H1 (cell line): ENCODE measurements at regions not wholly inside any gene's neighbourhood (a gene's known extent, or its start where the extent isn't known, plus 50 kb on each side); places are given as distances from the start of the nearest gene placed in this dataset.

Source experiments
- ATF3 ChIP-seq: IDR thresholded peaks from 2 replicates; pipeline ENCODE4 v1.6.1; 2011; ENCODE audit warnings: low read depth, mild to moderate bottlenecking, low read length; ENCODE audit not compliant: insufficient read depth
- CHD1 ChIP-seq: IDR thresholded peaks from 2 replicates; pipeline ENCODE4 v1.6.1; 2012; ENCODE audit warnings: low read depth, low read length, improper control_type of control experiment
- CTCF ChIP-seq, 3 experiments: IDR thresholded peaks; 1 replicate in 2 of 3; 2 replicates in 1 of 3; pipeline versions ENCODE4 v1.5.1 to v1.6.1; 2011; ENCODE audit warnings: low read length in 3 of 3, mild to moderate bottlenecking in 3 of 3, inconsistent platforms in 2 of 3, low read depth in 1 of 3, moderate library complexity in 1 of 3; ENCODE audit not compliant: insufficient read depth in 1 of 3; ENCODE audit errors: control extremely low read depth in 1 of 3
- JUND ChIP-seq: IDR thresholded peaks from 2 replicates; pipeline ENCODE4 v1.6.1; 2011; ENCODE audit warnings: mild to moderate bottlenecking, improper control_type of control experiment, low read length
- SIRT6 ChIP-seq: IDR thresholded peaks from one replicate; pipeline ENCODE4 v1.7.1; 2012; ENCODE audit warnings: low read length, inconsistent platforms
- YY1 ChIP-seq: IDR thresholded peaks from 2 replicates; pipeline ENCODE4 v1.6.1; 2011; ENCODE audit warnings: low read depth, mild to moderate bottlenecking, low read length

- no peak for TF ChIP-seq CTCF (IDR thresholded peaks at IDR 0.05; ENCODE audit: control extremely low read depth in 1 of 3, insufficient read depth in 1 of 3, low read depth in 1 of 3, low read length in 3 of 3)
- TF ChIP-seq JUND, result no peak
- no peak for TF ChIP-seq YY1
- TF ChIP-seq SIRT6, result no peak
- no peak for TF ChIP-seq ATF3
- TF ChIP-seq CHD1, result no peak
These were observed 271.7 kb downstream of the RPLP1 start (continued) for GRCh38 chr15:69724333-69724732.
